PC-3 (cell line): ENCODE measurements at regions not wholly inside any gene's neighbourhood (a gene's known extent, or its start where the extent isn't known, plus 50 kb on each side); places are given as distances from the start of the nearest gene placed in this dataset.

Experiments used
- ATAC-seq: fragments of 200-7000 bp; cut with Tn5 transposase; 2 replicates; pipeline ENCODE4 v1.9.1; 2020; ENCODE audit warnings: mild to moderate bottlenecking, moderate library complexity
- BruUV-seq: library from RNA; stranded (reverse); fragments of 400-500 nt; replicated peaks from 2 replicates; lab custom pipeline; 2021; lab: Mats Ljungman, UMichigan
- CTCF ChIA-PET: fragments of 300-600 bp; sonication (Branson Sonifier 250); formaldehyde crosslinking; loops from one replicate; lab custom pipeline; 2022; ENCODE audit warnings: antibody characterized with exemption; lab: Charles Lee
- POLR2A ChIA-PET: fragments of 300-600 bp; sonication (Branson Sonifier 250); formaldehyde crosslinking; loops from one replicate; lab custom pipeline; 2022; ENCODE audit warnings: antibody characterized with exemption; ENCODE audit not compliant: unreplicated experiment; lab: Charles Lee
- DNase-seq: peaks from one replicate; pipeline ENCODE4 v3.0.0-alpha.2; 2015
- H2AFZ ChIP-seq: fragments of 300-600 bp; sonication (generic); 2 replicates; pipeline ENCODE4 v1.6.0; 2016; ENCODE audit warnings: antibody characterized with exemption, low read length
- H3F3A ChIP-seq: fragments of 300-600 bp; sonication (generic); one replicate; pipeline ENCODE4 v1.6.0; 2017; ENCODE audit warnings: antibody characterized with exemption, low read length, control low read depth, mild to moderate bottlenecking; ENCODE audit not compliant: unreplicated experiment
- H3K27ac ChIP-seq: fragments of 300-600 bp; sonication (generic); 2 replicates; pipeline ENCODE4 v1.5.1; 2016; ENCODE audit warnings: mild to moderate bottlenecking, low read length
- H3K27me3 ChIP-seq: fragments of 300-600 bp; sonication (generic); 2 replicates; pipeline ENCODE4 v1.6.1; 2016; ENCODE audit warnings: low read length, mixed read lengths
- H3K36me3 ChIP-seq: fragments of 300-600 bp; sonication (generic); 2 replicates; pipeline ENCODE4 v1.6.1; 2016; ENCODE audit warnings: low read depth, mixed run types, low read length, mixed read lengths
- H3K4me1 ChIP-seq: fragments of 300-600 bp; sonication (generic); 2 replicates; pipeline ENCODE4 v1.5.1; 2016; ENCODE audit warnings: low read length; ENCODE audit not compliant: insufficient read depth
- H3K4me2 ChIP-seq: fragments of 300-600 bp; sonication (generic); 2 replicates; pipeline ENCODE4 v1.6.0; 2016; ENCODE audit warnings: low read length
- H3K4me3 ChIP-seq: fragments of 300-600 bp; sonication (generic); 2 replicates; pipeline ENCODE4 v1.5.1; 2016; ENCODE audit warnings: mild to moderate bottlenecking, low read length, mixed read lengths
- H3K79me2 ChIP-seq: fragments of 300-600 bp; sonication (generic); 2 replicates; pipeline ENCODE4 v1.6.1; 2017; ENCODE audit warnings: low read length, mixed read lengths
- H3K9ac ChIP-seq: fragments of 300-600 bp; sonication (generic); 2 replicates; pipeline ENCODE4 v1.6.0; 2016; ENCODE audit warnings: mild to moderate bottlenecking, low read length
- H3K9me2 ChIP-seq: fragments of 300-600 bp; sonication (generic); replicated peaks from 2 replicates; pipeline ENCODE4 v1.6.1; 2016; ENCODE audit warnings: mixed run types, low read length, mixed read lengths
- H3K9me3 ChIP-seq: fragments of 300-600 bp; sonication (generic); 2 replicates; pipeline ENCODE4 v1.6.1; 2016; ENCODE audit warnings: low read length, mixed read lengths
- H4K20me1 ChIP-seq: fragments of 300-600 bp; sonication (generic); 2 replicates; pipeline ENCODE4 v1.6.1; 2016; ENCODE audit warnings: low read length, mixed read lengths
- EZH2 ChIP-seq: fragments of 300-600 bp; sonication (generic); IDR thresholded peaks from one replicate; pipeline ENCODE4 v1.6.1; 2017; ENCODE audit warnings: antibody characterized with exemption, mild to moderate bottlenecking, low read length; ENCODE audit not compliant: unreplicated experiment
- EZH2phosphoT487 ChIP-seq: fragments of 300-600 bp; sonication (generic); IDR thresholded peaks from 2 replicates; pipeline ENCODE4 v1.6.1; 2018; ENCODE audit warnings: mild to moderate bottlenecking, antibody characterized with exemption, low read length, borderline replicate concordance
- intact Hi-C: fragments of 100-400 bp; cut with micrococcal nuclease; formaldehyde crosslinking; loops from 2 replicates; pipeline ENCODE4 v1.9.0; 2023
- TF ChIP-seq, protein P1 (sequence below): fragments of 300-600 bp; sonication (generic); conservative IDR thresholded peaks from 2 replicates; pipeline ENCODE4 v1.5.1; 2017; ENCODE audit warnings: antibody characterized with exemption, low read depth, mild to moderate bottlenecking, low read length

- CTCF ChIA-PET, result no interaction called here
- Histone ChIP-seq H2AFZ (no peak overlapping the region), H3F3A (no peaks in the 10 kb centered on the region), H3K4me3 (no peak overlapping the region), H3K27ac (no peak overlapping the region), H3K27me3 (peaks cover 58% of the 10 kb centered on the region), H3K36me3 (no peaks in the 10 kb centered on the region), H3K79me2 (no peaks in the 10 kb centered on the region), H3K9me2 (no peaks in the 10 kb centered on the region), H3K4me1 (no peaks in the 10 kb centered on the region), H4K20me1 (no peaks in the 10 kb centered on the region), H3K9me3 (no peaks in the 10 kb centered on the region), H3K4me2 (no peak overlapping the region), H3K9ac (no peak overlapping the region)
- POLR2A ChIA-PET, result no interaction called here
- DNase-seq, result no peak
- BruUV-seq, result no TSS peak
- TF ChIP-seq EZH2 (no peak), EZH2phosphoT487 (no peak)
- TF ChIP-seq, protein P1, sequence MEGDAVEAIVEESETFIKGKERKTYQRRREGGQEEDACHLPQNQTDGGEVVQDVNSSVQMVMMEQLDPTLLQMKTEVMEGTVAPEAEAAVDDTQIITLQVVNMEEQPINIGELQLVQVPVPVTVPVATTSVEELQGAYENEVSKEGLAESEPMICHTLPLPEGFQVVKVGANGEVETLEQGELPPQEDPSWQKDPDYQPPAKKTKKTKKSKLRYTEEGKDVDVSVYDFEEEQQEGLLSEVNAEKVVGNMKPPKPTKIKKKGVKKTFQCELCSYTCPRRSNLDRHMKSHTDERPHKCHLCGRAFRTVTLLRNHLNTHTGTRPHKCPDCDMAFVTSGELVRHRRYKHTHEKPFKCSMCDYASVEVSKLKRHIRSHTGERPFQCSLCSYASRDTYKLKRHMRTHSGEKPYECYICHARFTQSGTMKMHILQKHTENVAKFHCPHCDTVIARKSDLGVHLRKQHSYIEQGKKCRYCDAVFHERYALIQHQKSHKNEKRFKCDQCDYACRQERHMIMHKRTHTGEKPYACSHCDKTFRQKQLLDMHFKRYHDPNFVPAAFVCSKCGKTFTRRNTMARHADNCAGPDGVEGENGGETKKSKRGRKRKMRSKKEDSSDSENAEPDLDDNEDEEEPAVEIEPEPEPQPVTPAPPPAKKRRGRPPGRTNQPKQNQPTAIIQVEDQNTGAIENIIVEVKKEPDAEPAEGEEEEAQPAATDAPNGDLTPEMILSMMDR, result no peak
- intact Hi-C loops, result no loop called here
- no peak for ATAC-seq
Measured at GRCh38 chr15:69637818-69638217, 185.2 kb downstream of the RPLP1 start.

DNA sequence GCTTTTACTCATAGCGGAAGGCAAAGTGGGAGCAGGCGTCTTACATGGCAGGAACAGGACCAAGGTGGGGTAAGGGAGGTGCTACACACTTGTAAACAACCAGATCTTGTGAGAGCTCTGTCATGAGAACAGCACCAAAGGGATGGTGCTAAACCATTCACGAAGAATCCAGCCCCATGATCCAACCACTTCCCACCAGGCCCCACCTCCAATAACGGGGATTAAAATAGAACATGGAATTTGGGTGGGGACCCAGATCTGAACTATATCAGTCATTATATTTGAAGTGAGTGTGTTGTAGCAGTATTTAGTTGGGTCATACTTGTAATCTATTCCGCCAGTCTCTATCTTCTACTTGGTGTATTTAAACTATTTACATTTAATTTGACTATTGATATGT, 190.9 kb downstream of the RPLP1 start:
- no peaks in the 10 kb centered on the region for H3F3A ChIP-seq
- no peaks in the 10 kb centered on the region for H4K20me1 ChIP-seq
- H3K4me2 ChIP-seq, result no peak overlapping the region
- no TSS peak for BruUV-seq
- H3K36me3 ChIP-seq, result no peaks in the 10 kb centered on the region
- no peak for ATAC-seq
- H3K9ac ChIP-seq, result no peak overlapping the region
- intact Hi-C loops, result no loop called here
- no peak overlapping the region for H3K4me3 ChIP-seq
- no peak overlapping the region for H3K27ac ChIP-seq
- no peak for TF ChIP-seq EZH2
- TF ChIP-seq EZH2phosphoT487, result no peak
- TF ChIP-seq, protein P1, result no peak
- no peaks in the 10 kb centered on the region for H3K9me2 ChIP-seq
- no peaks in the 10 kb centered on the region for H3K4me1 ChIP-seq
- H3K27me3 ChIP-seq, result peaks cover 38% of the 10 kb centered on the region
- H3K9me3 ChIP-seq, result no peaks in the 10 kb centered on the region
- CTCF ChIA-PET, result no interaction called here
- H3K79me2 ChIP-seq, result no peaks in the 10 kb centered on the region
- POLR2A ChIA-PET, result no interaction called here
- no peak for DNase-seq
- H2AFZ ChIP-seq, result no peak overlapping the region

- H3K9me3 ChIP-seq, result no peaks in the 10 kb centered on the region
- H3K4me2 ChIP-seq, result no peak overlapping the region
- no peak overlapping the region for H3K27ac ChIP-seq
- intact Hi-C loops, result no loop called here
- ChIA-PET CTCF (no interaction called here), POLR2A (no interaction called here)
- DNase-seq (no peak), ATAC-seq (no peak)
- H3K4me1 ChIP-seq, result no peaks in the 10 kb centered on the region
- H3K9me2 ChIP-seq, result no peaks in the 10 kb centered on the region
- no peaks in the 10 kb centered on the region for H3F3A ChIP-seq
- no peak overlapping the region for H2AFZ ChIP-seq
- H3K27me3 ChIP-seq, result peaks cover 42% of the 10 kb centered on the region
- H3K4me3 ChIP-seq, result no peak overlapping the region
- H3K9ac ChIP-seq, result no peak overlapping the region
- H4K20me1 ChIP-seq, result no peaks in the 10 kb centered on the region
- no peaks in the 10 kb centered on the region for H3K36me3 ChIP-seq
- no peaks in the 10 kb centered on the region for H3K79me2 ChIP-seq
- no TSS peak for BruUV-seq
- TF ChIP-seq, protein P1, result no peak
Measured at GRCh38 chr15:69643971-69644370, 191.4 kb downstream of the RPLP1 start.
